ENCODE measurements at regions not wholly inside any gene's neighbourhood (a gene's known extent, or its start where the extent isn't known, plus 50 kb on each side); places are given as distances from the start of the nearest gene placed in this dataset.

GRCh38 chr9:135222881-135223760 is 135.7 kb downstream of the OLFM1 start:
- TF ChIP-seq POLR2A (IDR thresholded peaks at IDR 0.05), result no peak
- no peak for TF ChIP-seq CTCF (IDR thresholded peaks at IDR 0.05)
